ENCODE measurements at regions not wholly inside any gene's neighbourhood (a gene's known extent, or its start where the extent isn't known, plus 50 kb on each side); places are given as distances from the start of the nearest gene placed in this dataset.

- Histone ChIP-seq H3K27me3 (ENCODE audit: insufficient read depth, low read length) (no peaks in the 10 kb centered on the region), H3K4me1 (ENCODE audit: insufficient read depth, low read length, severe bottlenecking) (no peaks in the 10 kb centered on the region), H3K9me3 (ENCODE audit: low read length) (no peaks in the 10 kb centered on the region), H3F3A (ENCODE audit: insufficient read depth, low read length) (no peaks in the 10 kb centered on the region), H3K9ac (ENCODE audit: low read length) (no peak overlapping the region), H3K79me2 (ENCODE audit: insufficient read depth, low read length) (no peaks in the 10 kb centered on the region), H3K4me3 (ENCODE audit: low read depth, low read length, poor library complexity, severe bottlenecking) (no peak overlapping the region), H3K27ac (ENCODE audit: low read depth, low read length, poor library complexity, severe bottlenecking) (no peak overlapping the region), H3K4me2 (ENCODE audit: low read length) (no peak overlapping the region), H3K9me2 (ENCODE audit: low read depth, low read length) (no peaks in the 10 kb centered on the region), H2AFZ (ENCODE audit: low read length) (no peak overlapping the region), H3K36me3 (ENCODE audit: insufficient read depth, low read length) (no peaks in the 10 kb centered on the region), H4K20me1 (ENCODE audit: insufficient read depth, low read length) (no peaks in the 10 kb centered on the region)
- TF ChIP-seq CTCF (IDR thresholded peaks at IDR 0.05; ENCODE audit: low read length) (no peak), EZH2 (IDR thresholded peaks at IDR 0.05; ENCODE audit: borderline replicate concordance, low read length) (no peak)
Measured at GRCh38 chr5:50975840-50976239, 309.4 kb downstream of the PARP8 start.

- Histone ChIP-seq H3K9ac (ENCODE audit: low read length) (no peak overlapping the region), H3F3A (ENCODE audit: insufficient read depth, low read length) (no peaks in the 10 kb centered on the region)
Measured at GRCh38 chr5:50978924-50979323, 312.5 kb downstream of the PARP8 start.

GRCh38 chr5:50984640-50985039 is 318.2 kb downstream of the PARP8 start:
- Histone ChIP-seq H2AFZ (ENCODE audit: low read length) (no peak overlapping the region), H3K9me2 (ENCODE audit: low read depth, low read length) (no peaks in the 10 kb centered on the region), H3K9me3 (ENCODE audit: low read length) (no peaks in the 10 kb centered on the region), H3K27me3 (ENCODE audit: insufficient read depth, low read length) (no peaks in the 10 kb centered on the region), H3K4me1 (ENCODE audit: insufficient read depth, low read length, severe bottlenecking) (no peaks in the 10 kb centered on the region), H3K36me3 (ENCODE audit: insufficient read depth, low read length) (no peaks in the 10 kb centered on the region), H3K79me2 (ENCODE audit: insufficient read depth, low read length) (no peaks in the 10 kb centered on the region), H3K4me2 (ENCODE audit: low read length) (no peak overlapping the region), H3F3A (ENCODE audit: insufficient read depth, low read length) (no peaks in the 10 kb centered on the region), H3K4me3 (ENCODE audit: low read depth, low read length, poor library complexity, severe bottlenecking) (no peak overlapping the region), H3K27ac (ENCODE audit: low read depth, low read length, poor library complexity, severe bottlenecking) (no peak overlapping the region), H3K9ac (ENCODE audit: low read length) (no peak overlapping the region), H4K20me1 (ENCODE audit: insufficient read depth, low read length) (no peaks in the 10 kb centered on the region)
- no peak for TF ChIP-seq EZH2 (IDR thresholded peaks at IDR 0.05; ENCODE audit: borderline replicate concordance, low read length)
- no peak for TF ChIP-seq CTCF (IDR thresholded peaks at IDR 0.05; ENCODE audit: low read length)

More at GRCh38 chr5:50978924-50979323, 312.5 kb downstream of the PARP8 start:
- no peaks in the 10 kb centered on the region for H3K27me3 ChIP-seq (ENCODE audit: insufficient read depth, low read length)
- H3K27ac ChIP-seq (ENCODE audit: low read depth, low read length, poor library complexity, severe bottlenecking), result no peak overlapping the region
- H4K20me1 ChIP-seq (ENCODE audit: insufficient read depth, low read length), result no peaks in the 10 kb centered on the region
- no peak overlapping the region for H3K4me3 ChIP-seq (ENCODE audit: low read depth, low read length, poor library complexity, severe bottlenecking)
- no peak overlapping the region for H3K4me2 ChIP-seq (ENCODE audit: low read length)
- H3K4me1 ChIP-seq (ENCODE audit: insufficient read depth, low read length, severe bottlenecking), result no peaks in the 10 kb centered on the region
- no peak for TF ChIP-seq EZH2 (IDR thresholded peaks at IDR 0.05; ENCODE audit: borderline replicate concordance, low read length)
- TF ChIP-seq CTCF (IDR thresholded peaks at IDR 0.05; ENCODE audit: low read length), result no peak
- H2AFZ ChIP-seq (ENCODE audit: low read length), result no peak overlapping the region
- no peaks in the 10 kb centered on the region for H3K36me3 ChIP-seq (ENCODE audit: insufficient read depth, low read length)
- no peaks in the 10 kb centered on the region for H3K79me2 ChIP-seq (ENCODE audit: insufficient read depth, low read length)
- no peaks in the 10 kb centered on the region for H3K9me3 ChIP-seq (ENCODE audit: low read length)
- H3K9me2 ChIP-seq (ENCODE audit: low read depth, low read length), result no peaks in the 10 kb centered on the region
